Inferior parietal cortex (tissue), 1 donor: ENCODE measurements at regions not wholly inside any gene's neighbourhood (a gene's known extent, or its start where the extent isn't known, plus 50 kb on each side); places are given as distances from the start of the nearest gene placed in this dataset.
"Not testable (repeated sequence)": the region's sequence is repeated elsewhere in the genome, so short reads cannot be mapped to it uniquely, and the experiment has no call there.

Experiments used
- DNase-seq: peaks from one replicate; pipeline ENCODE4 v3.0.0-alpha.2; 2016; ENCODE audit errors: extremely low spot score

- no peak for DNase-seq
Measured at GRCh38 chr4:167826281-167826680, 266.1 kb upstream of the ANXA10 start.

DNA sequence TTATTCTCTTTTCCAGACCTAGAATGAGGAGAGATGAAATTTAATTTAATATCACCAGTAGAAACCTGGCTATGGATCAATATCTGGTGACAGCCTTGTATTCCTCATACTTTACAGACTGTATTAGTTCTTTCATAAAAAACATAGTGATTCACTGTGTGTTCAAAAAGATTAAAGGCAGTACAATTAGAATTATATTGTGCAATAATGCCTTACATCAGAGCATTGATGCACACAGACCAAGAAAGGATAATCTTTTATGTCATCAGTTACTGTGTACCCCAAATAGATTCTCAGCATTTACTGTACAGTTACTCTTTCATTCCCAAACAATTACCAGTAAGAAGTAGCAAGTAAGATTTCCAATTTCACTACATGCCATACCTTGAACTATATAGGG, 260.5 kb upstream of the ANXA10 start:
- DNase-seq: no peak

DNA sequence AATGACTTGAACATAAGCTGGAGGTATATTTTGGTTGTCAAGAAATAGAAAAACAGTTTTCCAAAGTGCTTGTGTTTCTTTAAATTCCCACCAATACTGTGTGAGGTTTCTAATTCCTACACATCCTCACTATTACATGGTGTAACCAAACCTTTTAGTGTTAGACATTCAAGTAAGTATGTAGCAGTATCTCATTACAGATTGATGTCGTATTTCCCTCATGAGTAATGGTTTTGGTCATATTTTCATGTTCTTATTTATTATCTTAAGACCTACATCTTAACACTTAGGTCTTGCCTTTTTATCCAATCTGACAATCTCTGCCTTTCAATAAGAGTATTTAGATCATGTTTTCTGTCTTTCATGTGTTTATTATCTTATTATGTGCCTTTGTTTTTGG, 253.7 kb upstream of the ANXA10 start:
- DNase-seq: no peak

- DNase-seq: no peak
Measured at GRCh38 chr4:167842487-167842886, 249.8 kb upstream of the ANXA10 start.

DNA sequence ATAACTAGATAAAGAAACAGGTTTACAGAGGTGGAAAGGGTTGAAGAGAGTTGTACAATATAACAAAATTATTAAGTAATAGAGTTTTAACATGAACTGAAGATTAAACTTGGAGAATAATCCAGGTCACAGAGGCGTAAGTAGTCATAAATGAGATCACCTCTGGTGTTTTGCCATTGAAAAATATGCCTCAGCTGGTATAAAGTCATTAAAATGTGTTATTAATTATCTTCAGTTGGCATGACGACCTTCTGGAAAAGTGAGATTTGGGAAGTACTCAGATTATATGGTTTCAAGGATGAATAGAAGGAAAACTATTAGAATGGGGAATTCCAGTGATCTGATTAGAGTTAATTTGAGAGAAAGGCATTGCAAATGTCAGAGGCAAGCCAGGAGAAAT, 237.5 kb upstream of the ANXA10 start:
- no peak for DNase-seq

DNA sequence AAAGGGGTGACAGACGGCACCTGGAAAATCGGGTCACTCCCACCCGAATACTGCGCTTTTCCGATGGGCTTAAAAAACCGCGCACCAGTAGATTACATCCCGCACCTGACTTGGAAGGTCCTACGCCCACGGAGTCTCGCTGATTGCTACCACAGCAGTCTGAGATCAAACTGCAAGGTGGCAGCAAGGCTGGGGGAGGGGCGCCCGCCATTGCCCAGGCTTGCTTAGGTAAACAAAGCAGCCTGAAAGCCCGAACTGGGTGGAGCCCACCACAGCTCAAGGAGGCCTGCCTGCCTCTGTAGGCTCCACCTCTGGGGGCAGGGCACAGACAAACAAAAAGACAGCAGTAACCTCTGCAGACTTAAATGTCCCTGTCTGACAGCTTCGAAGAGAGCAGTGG, 234.2 kb upstream of the ANXA10 start:
- DNase-seq: not testable (repeated sequence)

DNA sequence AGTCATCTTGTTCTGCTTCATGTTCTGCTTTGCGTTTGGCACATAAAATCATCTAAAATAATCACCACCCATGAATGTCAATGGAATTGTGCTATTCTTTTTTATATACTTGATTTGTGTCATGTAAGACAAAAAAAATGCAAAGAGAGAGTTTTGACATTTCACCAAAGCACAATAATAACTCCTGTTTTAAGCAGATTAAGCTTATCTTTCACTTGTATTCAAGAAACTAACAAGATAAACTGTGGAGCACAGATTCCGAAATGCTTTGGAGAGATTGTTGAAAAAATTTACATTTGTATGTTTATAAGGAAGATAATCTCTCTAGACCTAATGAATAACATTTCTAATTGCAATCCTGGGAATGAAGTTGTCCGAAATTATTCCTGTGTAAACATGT, 225.1 kb upstream of the ANXA10 start:
- DNase-seq: no peak

GRCh38 chr4:167868163-167868562, 224.2 kb upstream of the ANXA10 start:
- DNase-seq: no peak

DNA sequence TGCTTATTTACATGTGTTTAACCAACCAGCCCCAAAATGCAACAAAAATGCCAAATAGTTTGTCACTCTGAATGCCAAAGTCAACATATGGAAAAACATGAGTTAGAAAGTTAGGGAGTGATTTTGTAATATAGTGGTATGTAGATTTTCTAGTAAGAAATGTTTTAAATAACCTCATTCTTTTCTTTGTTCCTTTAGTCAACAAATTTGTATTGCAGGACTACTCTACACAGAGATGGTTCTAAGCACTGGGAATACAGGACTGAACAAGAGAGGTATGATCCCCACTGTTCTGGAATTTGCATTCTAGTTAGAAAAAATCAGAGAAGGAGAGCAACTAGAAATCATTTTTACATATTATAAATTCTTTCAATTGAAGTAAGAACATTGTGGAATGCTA, 218.8 kb upstream of the ANXA10 start:
- DNase-seq: no peak

DNA sequence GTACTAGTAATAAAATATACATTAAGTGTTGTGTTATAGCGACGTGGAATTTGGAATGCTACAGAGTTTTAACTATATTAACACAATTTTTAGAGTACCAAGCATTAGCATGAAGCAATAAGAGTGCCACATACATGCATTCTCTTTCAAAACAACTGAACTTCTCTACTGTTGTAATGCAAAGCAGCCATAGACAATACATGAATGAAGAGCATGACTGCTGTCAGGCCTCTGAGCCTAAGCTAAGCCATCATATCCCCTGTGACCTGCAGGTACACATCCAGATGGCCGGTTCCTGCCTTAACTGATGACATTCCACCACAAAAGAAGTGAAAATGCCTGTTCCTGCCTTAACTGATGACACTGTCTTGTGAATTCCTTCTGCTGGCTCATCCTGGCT, 216.2 kb upstream of the ANXA10 start:
- DNase-seq: not testable (repeated sequence)

DNA sequence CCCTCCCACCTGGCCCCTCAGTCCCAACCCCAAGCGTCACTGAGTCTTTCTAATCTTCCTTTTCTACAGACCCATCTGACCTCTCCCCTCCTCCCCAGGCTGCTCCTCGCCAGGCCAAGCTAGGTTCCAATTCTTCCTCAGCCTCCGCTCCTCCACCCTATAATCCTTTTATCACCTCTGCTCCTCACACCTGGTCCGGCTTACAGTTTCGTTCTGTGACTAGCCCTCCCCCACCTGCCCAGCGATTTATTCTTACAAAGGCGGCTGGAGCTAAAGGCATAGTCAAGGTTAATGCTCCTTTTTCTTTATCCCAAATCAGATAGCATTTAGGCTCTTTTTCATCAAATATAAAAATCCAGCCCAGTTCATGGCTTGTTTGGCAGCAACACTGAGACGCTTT, 214.5 kb upstream of the ANXA10 start:
- DNase-seq: not testable (repeated sequence)

DNA sequence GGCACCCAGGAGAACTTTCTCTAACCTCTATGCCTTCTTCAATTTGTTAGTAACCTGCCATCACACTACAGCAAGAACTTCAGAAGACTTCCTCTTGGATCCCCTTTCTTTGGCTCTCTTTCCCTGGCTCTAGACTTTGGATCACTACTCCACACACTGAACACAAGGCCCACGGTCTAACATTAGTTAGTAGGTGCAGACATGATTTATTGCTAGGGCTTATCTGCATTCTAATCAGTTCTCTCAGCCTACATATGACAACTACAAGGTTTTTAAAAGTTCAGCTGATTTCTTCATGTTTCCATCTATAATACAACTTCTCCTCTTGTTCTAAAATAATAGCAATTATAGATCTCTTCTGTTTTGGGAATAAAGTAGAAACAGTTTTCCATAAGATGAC, 209.1 kb upstream of the ANXA10 start:
- no peak for DNase-seq

DNA sequence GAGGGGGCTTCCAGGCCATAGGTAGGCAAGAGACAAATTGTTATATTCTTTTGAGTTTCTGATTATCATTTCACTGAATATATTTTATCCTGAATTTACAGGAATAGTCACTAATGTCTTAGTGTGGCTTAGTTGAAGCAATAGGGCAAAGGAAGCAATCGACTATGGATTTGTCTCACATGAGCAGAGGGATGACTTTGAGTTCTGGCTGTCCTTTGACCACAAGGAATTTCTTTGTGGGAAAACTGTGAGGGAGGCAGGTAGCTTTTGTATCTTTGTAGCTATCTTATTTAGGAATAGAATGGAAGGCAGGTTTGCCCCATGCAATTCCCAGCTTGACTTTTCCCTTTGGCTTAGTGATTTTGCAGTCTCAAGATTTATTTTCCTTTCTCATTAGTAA, 207.3 kb upstream of the ANXA10 start:
- DNase-seq: no peak

- DNase-seq: no peak
Measured at GRCh38 chr4:167885872-167886271, 206.5 kb upstream of the ANXA10 start.

DNA sequence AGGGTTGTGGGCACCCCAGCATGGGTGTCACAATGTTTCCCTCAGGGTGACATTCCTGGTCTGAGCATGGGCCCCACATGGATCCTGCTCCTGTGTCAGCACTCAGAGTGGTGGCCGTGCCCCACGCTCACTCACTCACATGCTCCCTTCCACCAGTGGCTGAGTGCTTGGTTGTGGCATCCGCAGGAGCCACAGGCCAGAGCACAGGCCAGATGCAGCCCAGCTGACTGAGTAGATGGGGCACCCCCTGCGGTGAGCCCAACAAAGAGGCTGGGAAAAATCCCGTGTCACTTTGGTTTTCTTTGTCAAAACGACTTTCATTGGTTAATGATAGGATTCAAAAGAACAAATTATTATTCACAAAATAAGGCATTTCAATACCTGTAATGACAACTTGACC, 204.6 kb upstream of the ANXA10 start:
- no peak for DNase-seq

DNA sequence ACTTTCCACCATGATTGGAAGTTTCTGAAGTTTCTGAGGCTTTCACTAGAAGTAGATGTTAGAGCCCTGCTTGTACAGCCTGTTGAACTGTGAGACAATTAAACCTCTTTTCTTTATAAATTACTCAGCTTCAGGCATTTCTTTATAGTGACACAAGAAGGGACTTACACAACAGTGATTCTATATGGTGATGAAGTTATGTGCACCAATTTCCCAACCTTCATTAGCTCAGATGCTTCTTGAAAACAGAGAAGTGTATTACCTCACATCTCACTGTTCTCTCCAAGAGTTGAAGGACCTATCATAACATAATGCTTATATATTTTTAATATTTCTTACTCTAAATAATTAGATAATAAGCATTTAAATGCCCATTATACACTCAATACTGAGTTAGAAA, 202.1 kb upstream of the ANXA10 start:
- no peak for DNase-seq

DNA sequence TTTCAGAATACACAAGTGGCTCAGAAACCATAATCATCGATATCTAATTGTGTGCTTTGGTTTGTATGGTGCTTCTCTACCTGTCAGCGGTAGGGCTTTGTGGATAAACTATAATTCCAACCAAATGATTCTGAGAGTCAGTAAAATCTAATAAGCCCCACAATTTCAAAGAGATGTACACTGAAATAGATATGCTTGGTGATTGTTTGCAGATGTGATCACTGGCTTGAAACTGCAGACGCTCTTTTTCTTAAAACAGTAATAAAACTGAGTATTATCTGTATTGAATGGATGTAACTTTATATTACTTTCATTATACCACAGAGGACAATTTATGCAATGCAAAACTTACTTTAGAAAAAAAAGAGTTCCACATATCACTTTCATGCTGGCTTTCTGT, 198.8 kb upstream of the ANXA10 start:
- no peak for DNase-seq

GRCh38 chr4:167896260-167896659, 196.1 kb upstream of the ANXA10 start:
- not testable (repeated sequence) for DNase-seq

- DNase-seq: no peak
Measured at GRCh38 chr4:167897116-167897515, 195.2 kb upstream of the ANXA10 start.

DNA sequence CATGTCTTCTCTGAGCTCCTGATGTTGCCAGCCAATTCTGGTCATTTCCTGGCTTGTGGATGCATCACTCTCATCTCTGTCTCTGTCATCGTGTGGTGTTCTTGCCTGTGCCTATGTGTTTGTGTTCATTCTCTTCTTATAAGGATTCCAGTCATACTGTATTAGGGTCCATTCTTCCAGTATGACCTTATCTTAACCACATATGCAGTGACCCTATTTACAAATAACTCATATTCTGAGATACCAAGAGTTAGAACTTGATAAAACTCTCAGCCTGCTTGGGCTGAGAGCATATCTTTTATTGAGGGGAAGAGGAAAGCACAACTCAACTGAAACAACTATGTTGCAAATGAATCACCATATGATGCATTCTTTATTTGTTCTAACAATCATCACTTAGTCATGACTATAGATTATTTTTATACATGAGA, 189.0 kb upstream of the ANXA10 start:
- no peak for DNase-seq

DNA sequence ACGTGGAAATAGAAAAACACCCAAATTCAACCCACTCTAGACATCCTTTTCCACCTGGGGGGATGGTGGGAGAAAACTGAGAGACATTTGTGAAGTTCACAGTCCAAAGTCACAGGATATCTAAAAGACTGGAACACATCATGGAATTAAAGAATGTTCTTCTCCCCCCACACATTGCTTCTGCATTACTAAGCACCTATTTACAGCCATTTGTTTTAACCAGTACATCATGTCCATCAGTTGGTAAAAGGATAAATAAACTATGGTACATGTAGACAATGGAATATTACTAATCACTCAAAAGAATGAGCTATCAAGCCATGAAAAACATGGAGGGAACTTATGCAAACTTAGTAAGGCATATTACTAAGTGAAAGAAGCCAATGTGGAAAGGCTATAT, 185.5 kb upstream of the ANXA10 start:
- no peak for DNase-seq

DNA sequence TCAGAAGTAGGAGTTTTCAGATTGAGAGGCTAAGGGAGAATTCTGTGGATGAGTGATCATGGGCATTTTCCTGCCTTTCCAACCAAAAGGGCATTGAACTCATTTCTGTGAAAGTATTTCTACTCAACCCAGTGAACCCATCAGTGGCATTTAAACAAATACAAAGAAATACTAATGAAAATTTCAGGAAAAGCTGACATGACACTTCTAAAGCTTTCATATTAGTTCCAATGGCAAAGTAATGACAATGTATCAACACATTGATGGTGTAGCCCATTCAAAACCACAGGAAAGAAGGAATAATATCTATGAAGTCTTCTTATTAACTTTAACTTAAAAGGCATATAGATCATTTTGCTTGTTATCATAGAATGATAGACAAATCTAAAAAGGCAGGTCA, 183.5 kb upstream of the ANXA10 start:
- no peak for DNase-seq

DNA sequence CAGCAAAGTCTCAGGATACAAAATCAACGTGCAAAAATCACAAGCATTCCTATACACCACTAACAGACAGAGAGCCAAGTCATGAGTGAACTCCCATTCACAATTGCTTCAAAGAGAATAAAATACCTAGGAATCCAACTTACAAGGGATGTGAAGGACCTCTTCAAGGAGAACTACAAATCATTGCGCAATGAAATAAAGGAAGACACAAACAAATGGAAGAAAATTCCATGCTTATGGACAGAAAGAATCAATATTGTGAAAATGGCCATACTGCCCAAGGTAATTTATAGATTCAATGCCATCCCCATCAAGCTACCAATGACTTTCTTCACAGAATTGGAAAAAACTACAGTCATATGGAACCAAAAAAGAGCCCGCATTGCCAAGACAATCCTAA, 179.8 kb upstream of the ANXA10 start:
- not testable (repeated sequence) for DNase-seq

DNA sequence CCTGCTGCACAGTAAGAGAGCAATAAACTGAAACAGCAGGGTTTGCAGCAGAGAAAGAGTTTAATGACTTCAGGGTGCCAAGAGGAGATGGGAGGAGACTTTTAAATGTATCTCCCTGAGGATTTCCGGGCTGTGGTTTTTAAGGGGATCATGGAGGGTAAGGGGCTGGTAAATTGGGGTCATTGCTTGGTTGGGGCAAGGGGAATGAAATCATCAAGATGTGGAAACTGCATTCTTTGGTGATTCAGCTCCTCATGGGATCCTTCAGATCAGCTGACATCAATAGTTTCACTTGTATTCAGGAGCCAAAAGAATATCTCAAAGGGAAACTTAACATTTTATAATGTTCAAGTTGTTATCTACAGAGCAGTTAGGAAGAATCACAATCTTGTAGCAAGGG, 174.3 kb upstream of the ANXA10 start:
- no peak for DNase-seq

DNA sequence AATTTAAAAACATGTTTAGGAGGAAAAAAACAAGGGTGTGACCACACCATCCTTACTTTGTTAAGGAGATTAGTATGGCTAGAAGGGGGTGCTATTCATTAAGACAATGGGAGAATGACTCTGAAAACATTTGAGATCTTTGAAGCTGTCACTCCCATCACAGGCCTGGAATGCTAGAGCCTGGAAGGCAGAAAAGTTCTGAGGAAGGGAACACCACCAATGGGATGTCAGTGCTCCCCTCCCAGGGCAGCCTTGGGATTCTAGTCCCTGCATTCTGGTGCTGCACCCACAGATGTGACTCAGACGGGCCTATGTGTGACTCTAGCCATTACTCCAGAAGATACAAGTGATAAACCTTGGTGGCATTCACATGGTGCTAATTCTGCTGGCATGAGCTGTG, 162.2 kb upstream of the ANXA10 start:
- no peak for DNase-seq
